HepG2 (cell line): ENCODE measurements at regions not wholly inside any gene's neighbourhood (a gene's known extent, or its start where the extent isn't known, plus 50 kb on each side); places are given as distances from the start of the nearest gene placed in this dataset.

ENCODE experiments used
- ATAC-seq: fragments of 200-7000 bp; cut with Tn5 transposase; 3 replicates; pipeline ENCODE4 v1.9.1; 2020; ENCODE audit warnings: mild to moderate bottlenecking, moderate library complexity
- BruUV-seq: library from RNA; stranded (reverse); fragments of 400-500 nt; replicated peaks from 2 replicates; lab custom pipeline; 2021; lab: Mats Ljungman, UMichigan
- CTCF ChIA-PET: fragments of 300-600 bp; formaldehyde crosslinking; extraction: SDS; loops from one replicate; lab custom pipeline; 2021; ENCODE audit warnings: low total read pairs, inconsistent platforms, low intra/inter-chr PET ratio; lab: Yijun Ruan, JAX
- POLR2A ChIA-PET: fragments of 350-600 bp; sonication (Branson Sonifier 250); formaldehyde crosslinking; loops from one replicate; lab custom pipeline; 2020; ENCODE audit warnings: antibody characterized with exemption, inconsistent platforms; lab: Yijun Ruan, JAX
- DNase-seq: peaks from one replicate; pipeline ENCODE4 v3.0.0-alpha.2; 2015; ENCODE audit warnings: low spot score
- FAIRE-seq: peaks from 3 replicates; lab custom pipeline; 2011; peaks lifted over from hg19 to GRCh38; lab: Jason Lieb, UNC
- H2AFZ ChIP-seq: one replicate; pipeline ENCODE4 v1.6.1; 2011; ENCODE audit warnings: low read length, inconsistent platforms
- H3K27ac ChIP-seq: fragments of 300-600 bp; 3 replicates; pipeline ENCODE4 v1.8.0; 2011; ENCODE audit warnings: mixed run types, mild to moderate bottlenecking, mixed read lengths, low read length, inconsistent platforms; ENCODE audit not compliant: insufficient read depth; ENCODE audit errors: extremely low read length
- H3K27me3 ChIP-seq, 2 experiments: fragments of 200-600 bp in 1 of 2; 2 replicates in 1 of 2; 3 replicates in 1 of 2; pipeline versions ENCODE4 v1.6.0 to v1.8.0; 2011; ENCODE audit warnings: low read length in 2 of 2, mild to moderate bottlenecking in 2 of 2, moderate library complexity in 2 of 2, inconsistent platforms in 1 of 2; ENCODE audit not compliant: insufficient read depth in 2 of 2, control insufficient read depth in 1 of 2
- H3K36me3 ChIP-seq, 2 experiments: fragments of 200-600 bp in 1 of 2; replicated peaks in 1 of 2; 2 replicates in 1 of 2; 3 replicates in 1 of 2; pipeline versions ENCODE4 v1.5.1 to v1.8.0; 2011; ENCODE audit warnings: low read length in 2 of 2, inconsistent platforms in 1 of 2; ENCODE audit not compliant: insufficient read depth in 2 of 2, control insufficient read depth in 1 of 2
- H3K4me1 ChIP-seq: 2 replicates; pipeline ENCODE4 v1.5.1; 2012; ENCODE audit warnings: low read length, inconsistent platforms; ENCODE audit not compliant: insufficient read depth
- H3K4me2 ChIP-seq: 2 replicates; pipeline ENCODE4 v1.6.0; 2011; ENCODE audit warnings: low read depth, low read length, inconsistent platforms
- H3K4me3 ChIP-seq, 3 experiments: fragments of 200-600 bp in 1 of 3; sonication (generic), shearing (Covaris generic) in 1 of 3; replicated peaks in 1 of 3; 2 replicates each; pipeline ENCODE4 v1.5.1; 2011 to 2016; ENCODE audit warnings: low read length in 3 of 3, inconsistent platforms in 2 of 3, low read depth in 2 of 3, mild to moderate bottlenecking in 2 of 3, control low read depth in 1 of 3, mixed read lengths in 1 of 3; ENCODE audit not compliant: insufficient read depth in 1 of 3
- H3K79me2 ChIP-seq: one replicate; pipeline ENCODE4 v1.6.1; 2011; ENCODE audit warnings: low read length, inconsistent platforms; ENCODE audit not compliant: insufficient read depth
- H3K9ac ChIP-seq: 2 replicates; pipeline ENCODE4 v1.6.0; 2011; ENCODE audit warnings: mild to moderate bottlenecking, low read depth, low read length, inconsistent platforms; ENCODE audit not compliant: insufficient read depth
- H3K9me3 ChIP-seq: 2 replicates; pipeline ENCODE4 v1.5.1; 2012; ENCODE audit warnings: mild to moderate bottlenecking, low read length
- H4K20me1 ChIP-seq: 2 replicates; pipeline ENCODE4 v1.6.0; 2011; ENCODE audit warnings: inconsistent platforms, mild to moderate bottlenecking, low read length, moderate library complexity; ENCODE audit not compliant: insufficient read depth
- ZBTB3 ChIP-seq: sonication (generic); formaldehyde crosslinking; IDR thresholded peaks from 2 replicates; pipeline ENCODE4 v1.4.0; 2020; ENCODE audit warnings: low read depth, mild to moderate bottlenecking, moderate library complexity, missing genetic modification reagents, borderline replicate concordance
- ZNF101 ChIP-seq: sonication (generic); formaldehyde crosslinking; IDR thresholded peaks from 2 replicates; pipeline ENCODE4 v1.4.0; 2020; ENCODE audit warnings: mild to moderate bottlenecking, low read depth, missing genetic modification reagents, borderline replicate concordance
- WGBS: methylation state at CpG from one replicate; pipeline ENCODE4 v1.1.6; 2017; ENCODE audit warnings: low lambda C conversion rate; 5-methylcytosine and 5-hydroxymethylcytosine counted together
- in situ Hi-C: cut with HindIII; loops from 2 replicates; pipeline ENCODE4 v1.10.0; 2017; ENCODE audit warnings: low pct_unique_long_range_greater_than_20kb; ENCODE audit not compliant: extremely low pct_ligation_motif_present
- intact Hi-C: fragments of 100-400 bp; cut with micrococcal nuclease; formaldehyde crosslinking; loops from one replicate; pipeline ENCODE4 v1.10.0; 2022; ENCODE audit not compliant: unreplicated experiment
- TF ChIP-seq, protein P1 (sequence below): sonication (generic); formaldehyde crosslinking; IDR thresholded peaks from 2 replicates; pipeline ENCODE4 v1.5.0; 2020; ENCODE audit warnings: mild to moderate bottlenecking, missing genetic modification reagents, moderate library complexity
- TF ChIP-seq, protein P2 (sequence below): sonication (generic); formaldehyde crosslinking; IDR thresholded peaks from 2 replicates; pipeline ENCODE4 v1.4.0; 2020; ENCODE audit warnings: missing genetic modification reagents

DNA sequence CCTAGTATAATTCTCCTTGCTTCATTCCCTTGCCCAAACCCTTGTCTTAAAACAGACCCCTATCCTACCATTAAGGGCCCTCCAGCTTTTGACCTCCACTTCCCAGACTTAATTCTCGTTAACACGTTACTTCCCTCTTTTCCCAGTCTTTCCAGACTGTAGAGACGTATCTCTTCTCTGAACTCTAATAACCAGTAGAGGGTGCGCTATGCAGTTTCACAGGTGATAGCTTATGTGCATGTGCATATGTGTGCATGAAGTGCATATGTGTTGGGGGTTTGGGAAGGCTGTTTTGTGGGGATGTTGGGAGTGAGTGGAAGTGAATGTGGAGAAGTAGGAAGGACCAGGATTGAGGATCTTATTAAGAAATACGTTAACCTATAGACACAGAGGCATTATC, 78.1 kb upstream of the CCDC190 start:
- 2% methylated on average over 5 of the region's 5 CpGs for WGBS
- POLR2A ChIA-PET, result no interaction called here
- in situ Hi-C loops, result no loop called here
- H3K4me2 ChIP-seq, result no peak overlapping the region
- no peak for FAIRE-seq
- H3K79me2 ChIP-seq, result no peaks in the 10 kb centered on the region
- TF ChIP-seq, protein P1, sequence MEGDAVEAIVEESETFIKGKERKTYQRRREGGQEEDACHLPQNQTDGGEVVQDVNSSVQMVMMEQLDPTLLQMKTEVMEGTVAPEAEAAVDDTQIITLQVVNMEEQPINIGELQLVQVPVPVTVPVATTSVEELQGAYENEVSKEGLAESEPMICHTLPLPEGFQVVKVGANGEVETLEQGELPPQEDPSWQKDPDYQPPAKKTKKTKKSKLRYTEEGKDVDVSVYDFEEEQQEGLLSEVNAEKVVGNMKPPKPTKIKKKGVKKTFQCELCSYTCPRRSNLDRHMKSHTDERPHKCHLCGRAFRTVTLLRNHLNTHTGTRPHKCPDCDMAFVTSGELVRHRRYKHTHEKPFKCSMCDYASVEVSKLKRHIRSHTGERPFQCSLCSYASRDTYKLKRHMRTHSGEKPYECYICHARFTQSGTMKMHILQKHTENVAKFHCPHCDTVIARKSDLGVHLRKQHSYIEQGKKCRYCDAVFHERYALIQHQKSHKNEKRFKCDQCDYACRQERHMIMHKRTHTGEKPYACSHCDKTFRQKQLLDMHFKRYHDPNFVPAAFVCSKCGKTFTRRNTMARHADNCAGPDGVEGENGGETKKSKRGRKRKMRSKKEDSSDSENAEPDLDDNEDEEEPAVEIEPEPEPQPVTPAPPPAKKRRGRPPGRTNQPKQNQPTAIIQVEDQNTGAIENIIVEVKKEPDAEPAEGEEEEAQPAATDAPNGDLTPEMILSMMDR (CRISPR knock-in tag), result peak; percentile 45
- TF ChIP-seq ZNF101 (no peak), ZBTB3 (CRISPR knock-in tag) (no peak)
- TF ChIP-seq, protein P2, sequence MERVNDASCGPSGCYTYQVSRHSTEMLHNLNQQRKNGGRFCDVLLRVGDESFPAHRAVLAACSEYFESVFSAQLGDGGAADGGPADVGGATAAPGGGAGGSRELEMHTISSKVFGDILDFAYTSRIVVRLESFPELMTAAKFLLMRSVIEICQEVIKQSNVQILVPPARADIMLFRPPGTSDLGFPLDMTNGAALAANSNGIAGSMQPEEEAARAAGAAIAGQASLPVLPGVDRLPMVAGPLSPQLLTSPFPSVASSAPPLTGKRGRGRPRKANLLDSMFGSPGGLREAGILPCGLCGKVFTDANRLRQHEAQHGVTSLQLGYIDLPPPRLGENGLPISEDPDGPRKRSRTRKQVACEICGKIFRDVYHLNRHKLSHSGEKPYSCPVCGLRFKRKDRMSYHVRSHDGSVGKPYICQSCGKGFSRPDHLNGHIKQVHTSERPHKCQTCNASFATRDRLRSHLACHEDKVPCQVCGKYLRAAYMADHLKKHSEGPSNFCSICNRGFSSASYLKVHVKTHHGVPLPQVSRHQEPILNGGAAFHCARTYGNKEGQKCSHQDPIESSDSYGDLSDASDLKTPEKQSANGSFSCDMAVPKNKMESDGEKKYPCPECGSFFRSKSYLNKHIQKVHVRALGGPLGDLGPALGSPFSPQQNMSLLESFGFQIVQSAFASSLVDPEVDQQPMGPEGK (CRISPR knock-in tag), result no peak
- no peaks in the 10 kb centered on the region for H4K20me1 ChIP-seq
- H3K27me3 ChIP-seq, result no peaks in the 10 kb centered on the region; a peak in 1 of 5 replicates
- no peak overlapping the region for H2AFZ ChIP-seq
- intact Hi-C loops, result no loop called here
- no peaks in the 10 kb centered on the region for H3K36me3 ChIP-seq
- no TSS peak for BruUV-seq
- DNase-seq, result peak; percentile 6
- CTCF ChIA-PET, result no interaction called here
- H3K27ac ChIP-seq, result no peak overlapping the region
- no peak overlapping the region for H3K9ac ChIP-seq
- peak; percentile 66 for ATAC-seq
- no peak overlapping the region for H3K4me3 ChIP-seq
- no peaks in the 10 kb centered on the region for H3K4me1 ChIP-seq
- H3K9me3 ChIP-seq, result no peaks in the 10 kb centered on the region
